OCI-M2 (cell line): ENCODE measurements at regions not wholly inside any gene's neighbourhood (a gene's known extent, or its start where the extent isn't known, plus 50 kb on each side); places are given as distances from the start of the nearest gene placed in this dataset.
"Not testable (repeated sequence)": the region's sequence is repeated elsewhere in the genome, so short reads cannot be mapped to it uniquely, and the experiment has no call there.

Experiments used
- DNase-seq: peaks from one replicate; lab custom pipeline; 2025; ENCODE audit not compliant: unreplicated experiment; lab: John Stamatoyannopoulos, UW

DNA sequence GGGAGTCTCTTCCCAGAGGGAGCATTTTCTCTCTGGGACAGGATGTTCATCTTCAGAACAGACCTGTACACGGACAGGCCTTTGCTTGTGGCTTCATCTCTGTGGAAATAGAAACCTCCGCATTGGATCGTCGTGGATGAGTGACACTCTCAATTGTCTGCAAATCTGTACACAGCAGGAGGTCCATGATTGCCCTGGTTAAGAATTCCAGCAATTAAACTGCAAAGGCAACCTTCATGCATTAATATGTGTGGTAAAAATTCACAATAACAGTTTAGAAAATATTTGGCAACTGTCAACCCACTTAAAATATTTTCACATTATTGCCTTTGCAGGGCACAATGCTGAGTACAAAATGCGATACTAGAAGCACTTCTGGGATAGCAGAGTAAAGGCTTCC is 149.8 kb upstream of the SFSWAP start:
- no peak for DNase-seq

DNA sequence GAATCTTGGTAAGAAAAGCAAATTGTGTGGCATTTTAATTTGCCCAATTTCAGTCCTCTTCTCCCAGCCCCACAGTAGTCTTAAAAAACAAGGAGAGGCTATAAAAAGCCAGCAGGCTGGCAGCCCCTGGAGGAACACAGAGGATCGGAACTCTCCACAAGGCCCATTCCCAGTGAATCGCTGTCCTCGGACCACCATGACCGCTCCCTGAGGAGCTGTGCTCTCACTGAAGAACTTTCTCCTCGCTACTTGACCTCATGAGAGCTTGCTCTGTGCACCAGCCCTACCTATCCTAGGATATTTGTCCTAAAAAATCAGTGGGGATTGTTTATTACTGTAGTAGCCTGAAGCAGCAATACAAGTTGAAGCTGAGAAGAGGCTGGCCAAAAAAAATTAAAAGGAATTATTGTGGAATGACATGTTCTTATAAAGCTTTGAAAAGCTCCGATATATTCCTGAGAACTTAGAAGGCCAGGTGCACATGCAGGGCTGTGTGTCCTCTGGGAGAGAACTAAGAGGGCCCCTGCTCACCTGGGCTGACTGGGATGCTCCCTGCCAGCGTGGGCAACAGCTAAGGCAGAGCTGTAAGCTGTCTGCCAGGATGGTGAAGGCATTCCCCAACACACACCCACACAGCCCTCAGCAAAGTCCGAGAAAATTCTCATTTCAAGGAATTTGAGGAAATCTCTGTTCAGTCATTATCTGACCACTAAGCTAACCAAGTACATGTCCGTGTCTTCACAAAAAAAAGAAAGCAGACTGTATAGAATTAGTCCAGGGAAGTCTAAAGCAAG is 148.8 kb upstream of the SFSWAP start:
- no peak for DNase-seq

DNA sequence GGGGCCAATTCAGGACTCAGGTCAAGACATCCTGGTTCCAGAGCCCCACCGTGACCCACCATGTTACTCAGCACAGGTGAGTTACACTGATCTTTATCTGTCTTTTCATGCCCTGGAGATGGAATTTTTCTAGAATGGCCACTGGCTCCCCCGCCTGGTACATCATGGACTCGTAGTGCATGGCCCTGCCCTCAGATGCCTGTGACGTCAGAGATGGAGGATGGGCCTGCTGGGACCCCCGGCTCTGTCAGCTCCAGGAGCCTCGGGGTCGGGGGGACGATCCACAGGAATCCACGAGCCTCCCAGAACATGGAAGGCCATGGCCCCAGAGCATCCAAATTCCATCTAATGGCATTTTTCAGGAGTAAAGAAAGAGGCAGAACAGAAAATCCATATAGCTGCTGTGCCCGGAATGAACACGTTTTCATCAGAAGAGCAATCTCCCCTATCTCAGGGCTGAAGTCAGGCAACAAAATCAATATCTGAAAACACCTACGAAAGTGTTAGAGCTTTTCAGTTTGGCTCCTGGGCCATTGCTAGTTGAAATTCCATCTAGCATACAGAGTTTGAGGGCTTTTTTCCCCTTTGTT is 146.7 kb upstream of the SFSWAP start:
- DNase-seq: not testable (repeated sequence)

DNA sequence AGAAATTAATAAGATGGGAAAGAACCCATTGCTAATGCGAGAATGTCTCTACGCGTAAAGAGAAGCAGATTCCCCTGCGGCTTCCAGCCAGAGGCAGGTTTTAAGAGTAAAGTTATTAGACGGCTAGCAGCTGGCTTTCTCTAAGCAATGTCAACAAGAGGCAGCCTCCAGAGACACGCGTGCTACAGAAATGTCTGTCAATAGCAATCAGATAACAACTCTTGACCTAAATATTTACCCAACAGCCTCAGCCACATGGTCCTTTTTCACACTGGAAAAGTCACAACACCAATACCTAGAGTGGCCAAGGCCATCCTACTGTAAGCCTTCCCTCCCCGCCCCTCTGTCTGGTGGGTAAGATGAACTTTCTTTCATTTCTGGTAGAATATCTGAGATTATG is 146.0 kb upstream of the SFSWAP start:
- DNase-seq: no peak

DNA sequence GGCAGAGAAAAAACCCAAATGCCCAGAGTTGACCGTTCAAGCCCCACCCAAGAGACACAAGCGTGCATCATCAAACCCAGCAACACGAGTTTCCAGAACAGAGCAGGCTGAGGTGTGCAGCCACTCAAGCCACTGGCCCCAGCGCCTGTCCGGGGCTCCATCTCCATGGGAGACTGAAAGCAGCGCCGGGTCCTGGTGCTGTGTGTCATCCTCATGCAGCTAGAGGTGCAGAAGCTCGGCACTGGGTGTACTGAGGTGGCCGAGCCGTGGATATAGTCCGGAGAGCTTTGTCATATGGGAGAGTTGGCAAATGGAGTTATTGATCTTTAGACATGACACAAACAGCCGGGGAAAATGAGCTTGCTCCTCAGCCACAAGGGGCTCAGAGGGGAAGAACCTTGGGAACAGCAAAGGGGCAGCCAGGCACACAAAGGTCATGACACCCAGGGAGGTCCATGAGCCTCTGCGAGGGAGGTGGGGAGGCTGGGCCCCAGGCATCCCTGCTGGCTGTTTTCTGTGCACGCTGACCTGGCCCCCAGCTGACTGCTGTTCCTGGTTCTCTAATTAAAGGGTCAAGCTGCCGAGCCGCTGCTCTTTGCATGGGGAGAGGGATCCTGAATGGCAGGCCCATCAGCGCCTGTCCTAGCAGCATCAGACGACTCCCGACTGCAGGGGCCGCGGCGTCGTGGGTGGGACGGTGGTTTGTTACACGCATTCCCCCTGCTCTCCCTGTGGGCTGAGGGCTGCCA is 145.4 kb upstream of the SFSWAP start:
- DNase-seq: no peak

DNA sequence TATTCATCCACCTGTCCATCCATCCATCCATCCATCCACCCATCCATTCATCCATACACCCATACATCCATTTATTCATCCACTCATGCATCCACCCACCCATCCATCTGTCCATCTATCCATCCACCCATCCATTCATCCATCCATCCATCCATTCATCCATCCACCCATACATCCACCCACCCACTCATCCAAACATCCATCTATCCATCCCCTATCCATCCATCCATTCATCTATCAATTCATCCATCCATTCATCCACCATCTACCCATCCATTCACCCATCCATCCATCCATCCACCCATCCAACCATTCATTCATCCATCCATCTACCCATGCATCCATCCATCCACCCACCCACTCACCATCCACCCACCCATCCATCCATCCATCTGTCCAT is 142.6 kb upstream of the SFSWAP start:
- DNase-seq: no peak

DNA sequence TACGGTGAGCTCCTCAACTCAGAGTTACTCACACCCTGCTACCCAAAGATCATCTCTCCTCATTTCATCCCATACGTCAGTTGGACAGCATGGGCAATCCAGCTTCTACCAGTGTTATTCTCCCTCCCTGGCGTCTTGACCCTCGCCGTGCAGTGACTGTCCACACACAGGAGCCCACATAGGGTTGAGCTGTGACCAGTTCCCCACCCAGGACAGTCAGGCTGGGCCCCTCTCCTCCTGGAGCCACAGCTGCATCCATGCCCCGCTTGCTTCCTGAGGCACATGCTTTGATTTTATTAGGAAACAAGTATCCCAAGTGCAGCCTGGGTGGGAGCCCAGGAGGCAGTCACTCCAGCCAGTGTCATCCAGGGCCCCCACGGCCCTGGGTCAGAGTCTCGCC is 140.3 kb upstream of the SFSWAP start:
- no peak for DNase-seq

DNA sequence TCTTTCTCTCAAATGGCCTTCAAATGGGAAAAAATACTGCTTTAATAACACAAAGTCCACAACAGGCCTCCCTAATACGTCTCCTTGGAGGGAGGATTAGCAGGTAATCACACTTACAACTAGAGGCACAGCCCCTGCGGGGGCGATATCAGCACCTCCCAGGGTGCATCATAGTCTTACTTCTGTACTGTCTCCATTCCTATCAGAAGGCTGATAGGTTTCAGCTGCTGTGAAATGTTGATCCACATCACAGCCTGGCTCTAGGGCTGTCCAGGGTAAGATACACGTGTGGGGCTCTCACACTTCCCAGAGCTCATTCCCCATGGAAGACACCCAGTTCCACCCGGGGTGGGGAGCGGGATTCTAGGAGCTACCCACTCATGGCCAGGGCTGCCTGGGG is 139.1 kb upstream of the SFSWAP start:
- no peak for DNase-seq

DNA sequence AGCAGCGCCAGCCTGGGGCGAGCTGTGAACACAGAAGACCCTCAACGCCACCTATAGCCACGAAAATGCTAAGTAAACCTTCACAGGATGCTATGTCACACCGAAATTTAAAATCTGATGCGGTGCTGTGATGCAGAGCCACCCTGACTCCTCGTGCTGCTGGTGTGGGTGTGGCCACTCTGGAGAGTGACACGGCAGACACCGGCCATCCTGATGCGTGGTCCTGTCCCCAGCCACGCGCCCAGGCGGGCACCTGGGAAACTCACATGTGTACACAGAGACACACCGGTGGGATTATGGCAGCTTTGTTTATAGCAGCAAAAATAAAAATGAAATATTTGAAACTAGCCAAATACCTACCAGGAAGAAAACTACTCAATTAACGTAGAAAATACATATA is 138.3 kb upstream of the SFSWAP start:
- no peak for DNase-seq

DNA sequence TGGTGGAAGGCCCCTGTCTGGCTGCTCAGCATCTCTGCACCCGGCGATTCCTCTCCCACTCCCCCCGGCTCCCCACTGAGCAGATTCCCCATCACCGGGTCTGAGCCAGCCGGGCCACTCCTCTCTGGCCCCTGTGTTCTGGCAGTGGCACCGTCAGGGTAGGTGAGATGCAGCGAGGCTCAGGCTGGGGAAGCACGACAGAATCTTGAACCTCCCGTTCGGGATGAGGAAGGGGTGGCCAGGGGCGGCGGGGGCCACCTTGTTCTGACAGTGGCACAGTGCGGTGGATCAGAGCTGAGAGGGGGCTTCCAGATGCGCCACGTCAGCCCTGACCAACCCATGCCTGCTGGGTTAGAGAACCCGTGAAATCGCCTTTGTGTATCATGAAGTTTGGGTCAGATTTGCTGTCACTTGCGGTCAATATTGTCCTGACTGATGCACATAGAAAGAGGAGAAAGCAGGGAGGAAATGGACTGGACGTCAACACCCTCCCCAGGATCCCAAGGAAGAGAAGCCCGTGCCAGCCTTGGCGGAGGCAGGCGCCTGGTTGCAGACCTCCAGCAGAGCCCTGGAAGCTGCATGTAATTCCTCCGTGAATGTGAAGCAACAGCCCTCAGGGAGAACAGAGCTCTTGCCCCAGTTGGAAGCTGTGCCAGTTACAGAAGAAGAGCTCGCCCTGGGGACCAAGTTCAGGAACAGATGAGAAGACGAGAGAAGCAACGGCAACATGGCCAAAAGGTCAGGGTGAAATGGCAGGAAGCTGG is 137.1 kb upstream of the SFSWAP start:
- no peak for DNase-seq

DNA sequence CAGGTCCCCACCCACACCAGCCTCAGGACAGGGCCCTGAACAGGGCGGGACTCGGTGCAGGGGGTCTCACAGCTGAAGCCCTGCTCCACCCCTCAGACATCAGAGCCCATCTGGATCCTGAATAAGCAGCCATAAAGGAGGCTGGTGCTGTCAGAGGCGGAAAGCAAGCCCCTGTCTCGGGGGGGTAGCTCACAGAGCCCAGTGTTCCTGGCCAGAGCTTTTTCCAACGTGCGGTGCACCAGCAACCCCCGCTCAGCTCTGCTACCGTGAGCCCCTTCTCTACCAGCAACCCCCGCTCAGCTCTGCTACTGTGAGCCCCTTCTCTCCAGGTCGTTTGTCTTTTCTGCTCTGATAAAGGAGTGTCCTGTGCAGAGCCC is 136.5 kb upstream of the SFSWAP start:
- DNase-seq: no peak

DNA sequence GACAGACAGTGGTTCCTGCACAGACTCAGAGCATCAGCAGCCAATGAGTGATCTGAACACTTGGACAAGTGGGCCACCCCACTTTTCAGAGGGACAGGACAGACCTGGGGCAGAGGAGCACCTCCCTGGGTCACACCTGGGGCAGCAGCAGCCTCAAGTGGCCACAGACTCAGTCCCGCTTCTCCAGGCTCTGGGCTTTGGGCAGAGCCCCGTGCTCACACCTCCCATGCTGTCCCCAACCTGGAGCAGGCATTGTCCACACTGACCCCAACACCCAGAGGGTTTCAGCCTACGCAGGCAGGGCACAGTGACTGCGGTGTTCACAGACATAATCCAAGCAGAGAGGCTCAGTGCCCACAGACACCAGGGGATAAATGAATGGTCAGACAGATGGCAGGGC is 135.5 kb upstream of the SFSWAP start:
- no peak for DNase-seq

DNA sequence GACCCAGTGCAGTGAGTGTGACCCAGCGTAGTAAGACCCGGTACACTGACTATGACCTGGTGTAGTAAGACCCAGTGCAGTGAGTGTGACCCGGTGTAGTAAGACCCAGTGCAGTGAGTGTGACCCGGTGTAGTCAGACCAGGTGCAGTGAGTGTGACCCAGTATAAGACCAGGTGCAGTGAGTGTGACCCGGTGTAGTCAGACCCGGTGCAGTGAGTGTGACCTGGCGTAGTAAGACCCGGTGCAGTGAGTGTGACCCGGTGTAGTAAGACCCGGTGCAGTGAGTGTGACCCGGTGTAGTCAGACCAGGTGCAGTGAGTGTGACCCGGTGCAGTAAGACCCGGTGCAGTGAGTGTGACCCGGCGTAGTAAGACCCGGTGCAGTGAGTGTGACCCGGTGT is 134.2 kb upstream of the SFSWAP start:
- not testable (repeated sequence) for DNase-seq

DNA sequence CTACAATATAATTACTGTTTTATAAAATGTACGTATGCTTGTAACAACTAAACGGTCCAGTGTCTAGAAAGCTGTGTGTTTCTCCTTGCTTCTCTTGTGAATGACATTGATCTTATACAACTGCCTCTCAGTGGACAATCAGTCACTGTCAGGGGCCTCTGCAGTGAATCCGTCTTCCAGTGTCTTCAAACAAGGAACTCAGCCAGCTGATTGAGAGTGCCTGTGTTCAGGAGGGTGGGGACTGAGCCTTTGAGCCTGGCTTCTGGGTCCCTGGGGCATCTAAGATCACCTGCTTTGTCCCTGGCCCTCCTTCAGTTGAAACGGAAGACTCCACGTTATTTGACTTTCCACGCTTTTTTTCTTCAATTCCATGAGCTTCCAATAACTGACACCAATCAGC is 133.1 kb upstream of the SFSWAP start:
- no peak for DNase-seq

DNA sequence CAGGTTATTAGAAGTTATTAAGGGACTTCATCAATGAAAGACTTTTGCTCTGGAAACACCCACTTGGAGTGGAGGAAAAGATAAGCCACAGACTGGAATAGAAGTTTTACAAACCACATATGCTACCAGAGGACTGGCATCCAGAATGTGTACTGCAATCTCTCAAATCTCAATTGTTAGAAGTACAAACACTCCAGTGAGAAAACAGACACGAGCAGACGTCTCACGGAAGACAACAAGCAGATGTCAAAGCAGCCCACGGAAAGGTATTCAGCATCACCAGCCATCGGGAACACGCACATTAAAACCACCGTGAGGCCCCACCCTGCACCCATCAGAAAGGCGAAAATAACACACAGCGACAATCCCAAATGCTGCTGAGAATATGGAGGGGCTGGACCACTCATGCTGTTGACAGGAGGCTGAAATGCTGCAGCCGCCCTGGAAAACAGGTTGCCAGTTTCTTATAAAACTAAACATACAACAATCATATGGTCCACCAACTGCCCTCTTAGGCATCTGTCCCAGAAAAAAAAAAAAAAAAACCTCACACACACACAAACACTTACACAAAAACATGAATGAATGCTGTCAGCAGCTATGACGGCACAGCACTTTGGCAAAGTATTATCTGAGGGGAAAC is 131.9 kb upstream of the SFSWAP start:
- DNase-seq: no peak

DNA sequence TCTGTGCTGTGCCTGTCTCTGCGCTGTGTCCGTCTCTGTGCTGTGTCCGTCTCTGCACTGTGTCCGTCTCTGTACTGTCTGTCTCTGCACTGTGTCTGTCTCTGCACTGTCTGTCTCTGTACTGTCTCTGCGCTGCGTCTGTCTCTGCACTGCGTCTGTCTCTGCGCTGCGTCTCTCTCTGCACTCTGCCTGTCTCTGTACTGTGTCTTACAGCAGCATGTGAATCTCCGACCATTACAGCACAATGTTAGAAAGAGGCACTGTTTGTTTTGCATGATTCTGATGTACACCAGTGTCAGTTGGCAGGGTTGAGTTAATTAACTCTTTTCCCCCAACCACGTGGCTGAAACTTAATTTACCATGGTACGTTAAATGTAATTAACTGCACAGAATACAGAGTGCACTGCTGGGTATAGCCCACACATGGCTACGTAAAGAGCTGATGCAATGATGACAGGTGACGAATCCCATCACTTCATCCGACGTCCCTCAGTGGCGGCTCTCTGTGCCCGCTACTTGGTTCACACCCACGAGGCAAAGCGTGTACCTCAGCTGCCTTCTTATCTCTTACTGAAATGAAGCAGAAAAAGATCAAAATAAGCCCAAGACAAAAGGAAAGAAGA is 127.7 kb upstream of the SFSWAP start:
- no peak for DNase-seq

DNA sequence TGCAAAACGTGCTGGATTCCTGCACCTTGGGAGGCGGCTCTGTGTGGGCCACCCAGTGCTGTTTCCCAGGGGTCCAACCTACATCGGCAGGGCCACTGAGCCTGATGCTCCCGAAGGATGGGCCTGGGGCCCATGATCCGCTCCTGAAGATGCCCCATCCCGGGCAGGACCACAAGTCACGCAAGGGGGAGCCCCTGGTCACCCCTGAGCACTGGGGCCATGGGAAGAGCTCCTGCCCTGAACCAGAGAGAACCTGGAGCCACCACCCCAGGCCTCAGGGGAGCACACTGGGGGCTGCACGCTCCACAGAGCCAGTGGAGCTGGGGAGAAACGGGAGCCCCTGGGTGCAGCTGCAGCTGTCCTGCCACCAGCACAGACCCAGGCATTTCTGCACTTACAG is 124.6 kb upstream of the SFSWAP start:
- DNase-seq: no peak

DNA sequence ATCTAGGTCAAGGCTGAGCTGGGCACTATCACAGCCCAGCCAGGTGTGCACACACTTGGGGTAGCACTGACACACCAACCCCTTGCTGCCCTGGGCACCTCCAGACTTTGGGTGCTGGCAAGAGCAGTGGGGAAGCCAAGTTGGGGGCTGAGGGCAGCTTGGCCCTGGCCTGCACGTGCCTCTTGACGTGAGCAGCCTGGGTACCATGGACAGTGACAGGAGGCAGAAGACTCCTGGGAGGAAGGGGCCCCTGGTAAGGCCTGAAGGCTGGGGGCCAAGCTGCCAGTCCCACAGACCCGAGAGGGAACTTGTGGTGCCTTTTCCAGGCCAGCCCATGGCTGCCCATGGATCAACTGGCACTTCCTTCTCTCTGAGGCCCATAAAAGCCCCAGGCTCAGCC is 124.1 kb upstream of the SFSWAP start:
- no peak for DNase-seq

DNA sequence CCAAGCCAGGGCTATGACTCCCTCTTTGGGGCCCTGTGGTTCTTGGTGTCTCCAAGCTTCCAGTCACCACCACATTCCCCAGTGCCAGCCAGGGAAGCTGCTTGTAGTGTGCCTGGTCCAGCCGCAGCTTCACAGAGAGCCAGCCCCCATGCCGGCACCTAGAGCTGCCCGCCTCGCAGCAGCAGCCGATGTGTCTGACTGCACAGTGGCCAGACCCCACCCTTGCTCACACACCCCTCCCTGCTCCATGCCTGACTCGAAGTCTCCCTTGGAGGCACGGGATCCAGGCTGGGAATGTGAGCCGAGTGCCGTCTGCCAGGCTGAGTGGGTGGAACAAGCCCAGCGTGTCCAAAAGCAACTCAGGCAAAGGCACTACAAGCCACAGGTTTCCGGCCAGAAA is 123.3 kb upstream of the SFSWAP start:
- no peak for DNase-seq

DNA sequence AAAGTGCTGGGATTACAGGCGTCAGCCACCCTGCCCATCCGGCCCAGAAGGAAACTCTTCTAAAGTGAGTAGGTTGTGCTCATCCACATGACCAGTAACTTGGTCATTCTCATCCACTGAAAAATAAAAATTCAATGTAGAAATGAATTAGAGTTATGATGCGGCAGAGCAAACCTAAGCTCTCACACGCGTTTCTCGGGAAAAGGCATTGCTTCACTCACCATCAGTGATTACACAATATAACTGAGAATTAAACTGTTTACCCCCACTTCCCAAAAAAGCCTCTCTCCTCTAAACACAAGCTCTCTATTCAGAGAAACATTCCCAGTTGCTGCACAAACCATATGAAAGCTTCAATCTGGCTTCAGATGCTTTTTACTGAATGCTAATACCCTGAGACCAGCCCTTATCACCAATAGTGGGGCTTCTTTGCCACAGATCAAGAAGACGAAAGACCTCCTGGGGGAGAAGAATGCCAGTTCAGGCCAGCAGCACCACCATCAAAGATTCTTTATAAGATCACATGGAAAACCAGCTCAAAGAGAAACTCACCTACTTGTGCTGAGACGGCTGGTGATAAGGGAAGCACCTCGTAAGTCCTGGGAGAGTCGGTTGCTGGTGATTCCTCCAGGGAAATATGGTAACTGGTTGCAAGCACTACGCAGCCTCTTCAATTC is 121.5 kb upstream of the SFSWAP start:
- no peak for DNase-seq
